Testis (tissue), 2 donors: ENCODE measurements at regions not wholly inside any gene's neighbourhood (a gene's known extent, or its start where the extent isn't known, plus 50 kb on each side); places are given as distances from the start of the nearest gene placed in this dataset.

Experiments
- CTCF ChIP-seq, 3 experiments: fragments of 450-650 bp in 2 of 3; fragments of 200-600 bp in 1 of 3; sonication (generic) in 1 of 3; IDR thresholded peaks; one replicate each; pipeline ENCODE4 v1.5.1; 2016 to 2019; ENCODE audit warnings: antibody characterized with exemption in 3 of 3, mild to moderate bottlenecking in 2 of 3, moderate library complexity in 1 of 3
- POLR2A ChIP-seq: fragments of 450-650 bp; IDR thresholded peaks from one replicate; pipeline ENCODE4 v1.6.1; 2017; ENCODE audit warnings: antibody characterized with exemption, mild to moderate bottlenecking, moderate library complexity

- no peak for TF ChIP-seq CTCF (IDR thresholded peaks at IDR 0.05)
- TF ChIP-seq POLR2A: no peak
Observed at GRCh38 chr6:166720856-166721255, 93.8 kb upstream of the RPS6KA2 start.
